HEK293 (cell line): ENCODE measurements at regions not wholly inside any gene's neighbourhood (a gene's known extent, or its start where the extent isn't known, plus 50 kb on each side); places are given as distances from the start of the nearest gene placed in this dataset.

Source experiments
- CTCF ChIA-PET: fragments of 350-600 bp; formaldehyde crosslinking; extraction: SDS; loops from one replicate; lab custom pipeline; 2021; ENCODE audit warnings: antibody characterized with exemption; lab: Yijun Ruan, JAX
- POLR2A ChIA-PET: fragments of 300-600 bp; formaldehyde crosslinking; extraction: SDS; loops from one replicate; lab custom pipeline; 2020; ENCODE audit warnings: antibody characterized with exemption, inconsistent platforms; lab: Yijun Ruan, JAX
- H3K27ac ChIP-seq: fragments of 200-500 bp; sonication (Bioruptor generic); 2 replicates; pipeline ENCODE4 v1.5.1; 2014; ENCODE audit warnings: low read depth, low read length, control low read depth, inconsistent platforms; ENCODE audit errors: extremely low read depth
- H3K36me3 ChIP-seq, 2 experiments: fragments of 200-500 bp in 1 of 2; sonication (Bioruptor generic) in 1 of 2; 1 replicate in 1 of 2; 2 replicates in 1 of 2; pipeline ENCODE4 v1.5.1; 2014 to 2017; ENCODE audit warnings: inconsistent platforms in 2 of 2, low read length in 2 of 2; ENCODE audit not compliant: control insufficient read depth in 2 of 2, insufficient read depth in 1 of 2
- H3K4me1 ChIP-seq: fragments of 200-500 bp; sonication (Bioruptor generic); 2 replicates; pipeline ENCODE4 v1.5.1; 2014; ENCODE audit warnings: mild to moderate bottlenecking, low read length, inconsistent platforms; ENCODE audit not compliant: control insufficient read depth, insufficient read depth
- H3K4me3 ChIP-seq: 2 replicates; pipeline ENCODE4 v1.5.1; 2011; ENCODE audit warnings: low read depth, mild to moderate bottlenecking, control low read depth, low read length, moderate library complexity
- H3K9me3 ChIP-seq: fragments of 200-500 bp; sonication (Bioruptor generic); 2 replicates; pipeline ENCODE4 v1.5.1; 2014; ENCODE audit warnings: low read depth, low read length, inconsistent platforms; ENCODE audit not compliant: control insufficient read depth, insufficient read depth
- ELK4 ChIP-seq: IDR thresholded peaks from 2 replicates; pipeline ENCODE4 v1.6.1; 2011; ENCODE audit warnings: mild to moderate bottlenecking, low read depth, low read length, borderline replicate concordance
- GLIS1 ChIP-seq: fragments of 450-650 bp; formaldehyde crosslinking; IDR thresholded peaks from 2 replicates; pipeline ENCODE4 v1.5.1; 2016; ENCODE audit warnings: missing biosample characterization, missing genetic modification characterization
- MEIS1 ChIP-seq: sonication (generic); formaldehyde crosslinking; IDR thresholded peaks from 2 replicates; pipeline ENCODE4 v1.8.1; 2022; ENCODE audit warnings: missing genetic modification reagents, mild to moderate bottlenecking, borderline replicate concordance
- MZF1 ChIP-seq: fragments of 450-650 bp; formaldehyde crosslinking; IDR thresholded peaks from 2 replicates; pipeline ENCODE4 v1.5.1; 2017; ENCODE audit warnings: missing biosample characterization, missing genetic modification characterization, borderline replicate concordance
- OVOL3 ChIP-seq: fragments of 450-650 bp; formaldehyde crosslinking; IDR thresholded peaks from 2 replicates; pipeline ENCODE4 v1.5.1; 2016; ENCODE audit warnings: missing biosample characterization, missing genetic modification characterization
- SCRT1 ChIP-seq: fragments of 450-650 bp; formaldehyde crosslinking; IDR thresholded peaks from 2 replicates; pipeline ENCODE4 v1.5.1; 2016; ENCODE audit warnings: missing biosample characterization, missing genetic modification characterization, borderline replicate concordance
- SP3 ChIP-seq: fragments of 450-650 bp; formaldehyde crosslinking; IDR thresholded peaks from 2 replicates; pipeline ENCODE4 v1.5.1; 2016; ENCODE audit warnings: missing biosample characterization, missing genetic modification characterization
- TRIM28 ChIP-seq: IDR thresholded peaks from 2 replicates; pipeline ENCODE4 v1.6.1; 2011; ENCODE audit warnings: low read length, control low read depth, borderline replicate concordance
- ZBTB11 ChIP-seq: fragments of 450-650 bp; formaldehyde crosslinking; conservative IDR thresholded peaks from 2 replicates; pipeline ENCODE4 v1.5.1; 2016; ENCODE audit warnings: low read depth, missing biosample characterization, missing genetic modification characterization
- ZBTB49 ChIP-seq: fragments of 450-650 bp; formaldehyde crosslinking; IDR thresholded peaks from 2 replicates; pipeline ENCODE4 v1.5.1; 2016; ENCODE audit warnings: missing biosample characterization, missing genetic modification characterization, low read depth
- ZNF157 ChIP-seq: fragments of 450-650 bp; formaldehyde crosslinking; IDR thresholded peaks from 2 replicates; pipeline ENCODE4 v1.5.1; 2016; ENCODE audit warnings: missing biosample characterization, missing genetic modification characterization
- ZNF175 ChIP-seq: fragments of 450-650 bp; formaldehyde crosslinking; IDR thresholded peaks from 2 replicates; pipeline ENCODE4 v1.5.1; 2016; ENCODE audit warnings: missing biosample characterization, missing genetic modification characterization
- ZNF221 ChIP-seq: fragments of 450-650 bp; formaldehyde crosslinking; IDR thresholded peaks from 2 replicates; pipeline ENCODE4 v1.5.1; 2017; ENCODE audit warnings: missing biosample characterization, missing genetic modification characterization, borderline replicate concordance
- ZNF518A ChIP-seq: fragments of 450-650 bp; formaldehyde crosslinking; conservative IDR thresholded peaks from 2 replicates; pipeline ENCODE4 v1.5.1; 2016; ENCODE audit warnings: low read depth, missing biosample characterization, missing genetic modification characterization
- ZNF529 ChIP-seq: fragments of 450-650 bp; formaldehyde crosslinking; IDR thresholded peaks from 2 replicates; pipeline ENCODE4 v1.5.1; 2017; ENCODE audit warnings: missing genetic modification characterization, missing biosample characterization; ENCODE audit not compliant: insufficient replicate concordance
- ZNF558 ChIP-seq: fragments of 450-650 bp; formaldehyde crosslinking; IDR thresholded peaks from 2 replicates; pipeline ENCODE4 v1.5.1; 2016; ENCODE audit warnings: missing biosample characterization, missing genetic modification characterization
- ZNF580 ChIP-seq: fragments of 450-650 bp; formaldehyde crosslinking; IDR thresholded peaks from 2 replicates; pipeline ENCODE4 v1.5.1; 2016; ENCODE audit warnings: missing biosample characterization, missing genetic modification characterization
- ZNF596 ChIP-seq: fragments of 450-650 bp; IDR thresholded peaks from 2 replicates; pipeline ENCODE4 v1.5.0; 2018; ENCODE audit warnings: missing biosample characterization, mild to moderate bottlenecking, missing genetic modification characterization, moderate library complexity
- ZNF791 ChIP-seq: fragments of 450-650 bp; formaldehyde crosslinking; IDR thresholded peaks from 2 replicates; pipeline ENCODE4 v1.5.1; 2016; ENCODE audit warnings: missing biosample characterization, missing genetic modification characterization

- no peak overlapping the region for H3K27ac ChIP-seq
- H3K4me1 ChIP-seq = no peaks in the 10 kb centered on the region
- TF ChIP-seq ZNF529 (no peak), GLIS1 (tag by site-specific recombination) (no peak), ELK4 (no peak)
- H3K4me3 ChIP-seq = no peak overlapping the region
- H3K9me3 ChIP-seq = no peaks in the 10 kb centered on the region
- H3K36me3 ChIP-seq = peaks cover 0 to 79% of the 10 kb centered on the region in 2 experiments; a peak in 1 of 3 replicates
- ChIA-PET CTCF (no interaction called here), POLR2A (no interaction called here)
Observed at GRCh38 chr4:20574986-20575385, 125.3 kb upstream of the PACRGL start.

GRCh38 chr4:20575486-20575885 is 124.8 kb upstream of the PACRGL start:
- Histone ChIP-seq H3K27ac (no peak overlapping the region), H3K4me3 (no peak overlapping the region), H3K4me1 (no peaks in the 10 kb centered on the region), H3K36me3 (peaks cover 0 to 77% of the 10 kb centered on the region in 2 experiments; a peak in 1 of 3 replicates), H3K9me3 (no peaks in the 10 kb centered on the region)
- TF ChIP-seq ZNF596 (tag by site-specific recombination) (no peak), OVOL3 (tag by site-specific recombination) (no peak), SCRT1 (tag by site-specific recombination) (no peak), ZNF580 (tag by site-specific recombination) (no peak), ZNF157 (no peak), ZNF175 (tag by site-specific recombination) (no peak), SP3 (tag by site-specific recombination) (no peak), TRIM28 (no peak), ZNF558 (tag by site-specific recombination) (no peak), ZNF518A (tag by site-specific recombination) (no peak), ZNF791 (tag by site-specific recombination) (no peak), ZNF529 (no peak), MEIS1 (CRISPR knock-in tag) (no peak), ZBTB11 (tag by site-specific recombination) (no peak), ZNF221 (tag by site-specific recombination) (no peak), ZBTB49 (tag by site-specific recombination) (no peak), MZF1 (tag by site-specific recombination) (no peak)
- POLR2A ChIA-PET = no interaction called here
- CTCF ChIA-PET = no interaction called here
